HEK293 (cell line): ENCODE measurements at regions not wholly inside any gene's neighbourhood (a gene's known extent, or its start where the extent isn't known, plus 50 kb on each side); places are given as distances from the start of the nearest gene placed in this dataset.

Experiments
- HOXA7 ChIP-seq: sonication (generic); formaldehyde crosslinking; IDR thresholded peaks from 2 replicates; pipeline ENCODE4 v1.8.1; 2022; ENCODE audit warnings: missing genetic modification reagents, borderline replicate concordance
- SP2 ChIP-seq: fragments of 450-650 bp; formaldehyde crosslinking; IDR thresholded peaks from 2 replicates; pipeline ENCODE4 v1.5.1; 2016; ENCODE audit warnings: missing biosample characterization, missing genetic modification characterization
- SP3 ChIP-seq: fragments of 450-650 bp; formaldehyde crosslinking; IDR thresholded peaks from 2 replicates; pipeline ENCODE4 v1.5.1; 2016; ENCODE audit warnings: missing biosample characterization, missing genetic modification characterization
- TCF7L2 ChIP-seq: IDR thresholded peaks from 2 replicates; pipeline ENCODE4 v1.6.1; 2011; ENCODE audit warnings: low read depth, mild to moderate bottlenecking, inconsistent platforms, low read length, moderate library complexity, borderline replicate concordance
- ZNF549 ChIP-seq: fragments of 450-650 bp; IDR thresholded peaks from 2 replicates; pipeline ENCODE4 v1.5.1; 2018; ENCODE audit warnings: missing biosample characterization, missing genetic modification characterization, mild to moderate bottlenecking, inconsistent platforms, moderate library complexity
- TF ChIP-seq, protein P1 (sequence below): fragments of 450-650 bp; formaldehyde crosslinking; IDR thresholded peaks from 2 replicates; pipeline ENCODE4 v1.5.1; 2016; ENCODE audit warnings: missing biosample characterization, missing genetic modification characterization
- TF ChIP-seq, protein P2 (sequence below): fragments of 450-650 bp; formaldehyde crosslinking; IDR thresholded peaks from 2 replicates; pipeline ENCODE4 v1.5.1; 2016; ENCODE audit warnings: missing biosample characterization, missing genetic modification characterization

DNA sequence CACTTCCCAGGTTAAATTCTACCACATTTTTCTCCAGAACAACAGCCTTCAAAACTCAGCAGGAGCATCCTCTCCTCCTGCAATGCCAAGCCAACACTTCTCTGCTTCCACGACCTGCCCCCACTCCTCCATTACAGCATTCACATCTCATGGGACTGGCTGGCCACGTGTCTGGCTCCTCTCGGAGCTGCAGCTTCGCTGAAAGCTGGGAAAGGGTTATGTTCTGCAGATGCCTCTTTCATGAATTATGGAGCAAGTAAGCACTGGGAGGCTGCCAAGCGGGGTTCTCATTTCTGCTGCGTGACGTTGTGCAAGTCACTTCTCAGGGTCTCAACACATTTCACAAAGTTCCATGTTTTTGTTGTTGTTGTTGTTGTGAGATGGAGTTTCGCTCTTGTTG is 142.2 kb upstream of the RFLNA start:
- TF ChIP-seq, protein P1, sequence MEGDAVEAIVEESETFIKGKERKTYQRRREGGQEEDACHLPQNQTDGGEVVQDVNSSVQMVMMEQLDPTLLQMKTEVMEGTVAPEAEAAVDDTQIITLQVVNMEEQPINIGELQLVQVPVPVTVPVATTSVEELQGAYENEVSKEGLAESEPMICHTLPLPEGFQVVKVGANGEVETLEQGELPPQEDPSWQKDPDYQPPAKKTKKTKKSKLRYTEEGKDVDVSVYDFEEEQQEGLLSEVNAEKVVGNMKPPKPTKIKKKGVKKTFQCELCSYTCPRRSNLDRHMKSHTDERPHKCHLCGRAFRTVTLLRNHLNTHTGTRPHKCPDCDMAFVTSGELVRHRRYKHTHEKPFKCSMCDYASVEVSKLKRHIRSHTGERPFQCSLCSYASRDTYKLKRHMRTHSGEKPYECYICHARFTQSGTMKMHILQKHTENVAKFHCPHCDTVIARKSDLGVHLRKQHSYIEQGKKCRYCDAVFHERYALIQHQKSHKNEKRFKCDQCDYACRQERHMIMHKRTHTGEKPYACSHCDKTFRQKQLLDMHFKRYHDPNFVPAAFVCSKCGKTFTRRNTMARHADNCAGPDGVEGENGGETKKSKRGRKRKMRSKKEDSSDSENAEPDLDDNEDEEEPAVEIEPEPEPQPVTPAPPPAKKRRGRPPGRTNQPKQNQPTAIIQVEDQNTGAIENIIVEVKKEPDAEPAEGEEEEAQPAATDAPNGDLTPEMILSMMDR (tag by site-specific recombination), result no peak
- TF ChIP-seq ZNF549 (tag by site-specific recombination) (no peak), HOXA7 (no peak), SP2 (tag by site-specific recombination) (no peak), SP3 (tag by site-specific recombination) (no peak), TCF7L2 (no peak)
- TF ChIP-seq, protein P2, sequence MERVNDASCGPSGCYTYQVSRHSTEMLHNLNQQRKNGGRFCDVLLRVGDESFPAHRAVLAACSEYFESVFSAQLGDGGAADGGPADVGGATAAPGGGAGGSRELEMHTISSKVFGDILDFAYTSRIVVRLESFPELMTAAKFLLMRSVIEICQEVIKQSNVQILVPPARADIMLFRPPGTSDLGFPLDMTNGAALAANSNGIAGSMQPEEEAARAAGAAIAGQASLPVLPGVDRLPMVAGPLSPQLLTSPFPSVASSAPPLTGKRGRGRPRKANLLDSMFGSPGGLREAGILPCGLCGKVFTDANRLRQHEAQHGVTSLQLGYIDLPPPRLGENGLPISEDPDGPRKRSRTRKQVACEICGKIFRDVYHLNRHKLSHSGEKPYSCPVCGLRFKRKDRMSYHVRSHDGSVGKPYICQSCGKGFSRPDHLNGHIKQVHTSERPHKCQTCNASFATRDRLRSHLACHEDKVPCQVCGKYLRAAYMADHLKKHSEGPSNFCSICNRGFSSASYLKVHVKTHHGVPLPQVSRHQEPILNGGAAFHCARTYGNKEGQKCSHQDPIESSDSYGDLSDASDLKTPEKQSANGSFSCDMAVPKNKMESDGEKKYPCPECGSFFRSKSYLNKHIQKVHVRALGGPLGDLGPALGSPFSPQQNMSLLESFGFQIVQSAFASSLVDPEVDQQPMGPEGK (tag by site-specific recombination), result no peak
